K562 (cell line): ENCODE measurements at regions not wholly inside any gene's neighbourhood (a gene's known extent, or its start where the extent isn't known, plus 50 kb on each side); places are given as distances from the start of the nearest gene placed in this dataset.

ENCODE experiments used
- MGA ChIP-seq: fragments of 450-650 bp; IDR thresholded peaks from 2 replicates; pipeline ENCODE4 v1.6.1; 2016; ENCODE audit warnings: mild to moderate bottlenecking, moderate library complexity
- PHB ChIP-seq: fragments of 250-450 bp; sonication (Bioruptor Pico); IDR thresholded peaks from 2 replicates; pipeline ENCODE4 v1.5.0; 2021

- no peak for TF ChIP-seq MGA
- TF ChIP-seq PHB (CRISPR knock-in tag): no peak
Measured at GRCh38 chr9:8237096-8237495, 437.5 kb upstream of the DMAC1 start (continued).
